NCI-H748 treated with DMSO at 0.1 percent for 48 hours (cell line): ENCODE measurements at regions not wholly inside any gene's neighbourhood (a gene's known extent, or its start where the extent isn't known, plus 50 kb on each side); places are given as distances from the start of the nearest gene placed in this dataset.
"Not testable (repeated sequence)": the region's sequence is repeated elsewhere in the genome, so short reads cannot be mapped to it uniquely, and the experiment has no call there.

ENCODE experiments used
- DNase-seq: peaks from one replicate; lab custom pipeline; 2025; lab: John Stamatoyannopoulos, UW

DNA sequence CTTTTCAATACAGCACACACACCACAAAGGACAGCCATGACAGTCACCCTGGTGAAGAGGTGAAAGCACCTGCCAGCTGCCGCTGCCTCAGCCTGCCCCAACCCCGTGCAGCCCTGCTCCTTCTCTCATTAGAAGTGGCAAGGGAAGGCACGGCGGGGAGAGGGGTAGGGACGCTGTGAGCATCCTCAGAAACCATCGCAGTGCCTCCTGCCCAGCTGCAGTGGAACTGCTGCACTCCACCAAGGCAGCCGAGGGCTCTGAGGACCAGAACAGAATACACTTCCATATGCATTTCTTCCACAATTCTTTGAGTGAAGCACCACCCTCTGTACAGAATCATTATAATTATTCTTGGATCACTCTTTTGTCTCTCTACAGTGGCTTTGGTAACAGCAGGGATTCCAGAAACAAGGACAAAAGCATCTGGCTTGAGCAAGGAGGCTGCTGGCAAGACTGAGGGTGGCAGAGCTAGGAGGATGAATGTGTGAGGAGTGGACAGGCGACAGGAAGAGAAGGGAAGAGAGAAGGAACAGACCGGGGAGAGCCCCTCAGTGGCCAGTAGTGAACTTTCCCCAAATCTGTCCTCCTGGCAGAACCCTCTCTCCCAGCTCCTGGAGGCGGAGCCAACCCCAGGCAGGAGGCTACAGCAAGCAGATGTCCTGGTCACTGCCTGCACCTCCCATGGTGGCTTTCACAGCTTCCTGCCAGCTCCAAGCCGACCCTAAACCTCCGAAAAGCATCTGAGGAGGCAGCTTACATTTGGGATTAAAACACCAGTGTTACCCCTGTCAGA lies 73.2 kb downstream of the MTNR1A start:
- DNase-seq: no peak

DNA sequence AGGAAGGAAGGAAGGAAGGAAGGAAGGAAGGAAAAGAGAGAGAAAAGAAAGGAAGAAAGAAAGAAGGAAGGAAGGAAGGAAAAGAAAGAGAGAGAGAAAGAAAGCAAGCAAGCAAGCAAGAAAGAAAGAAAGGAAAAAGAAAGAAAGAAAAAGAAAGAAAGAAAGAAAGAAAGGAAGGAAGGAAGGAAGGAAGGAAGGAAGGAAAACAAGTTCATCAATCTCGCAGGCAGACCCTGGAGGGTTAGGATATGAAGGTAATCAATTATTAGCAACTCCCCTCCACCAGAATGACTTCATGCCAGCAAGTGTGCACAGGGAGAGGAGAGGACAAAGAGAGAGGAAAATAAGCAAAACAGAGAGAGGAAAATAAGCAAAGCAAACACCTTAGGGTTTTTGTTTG lies 80.2 kb downstream of the MTNR1A start:
- no peak for DNase-seq

DNA sequence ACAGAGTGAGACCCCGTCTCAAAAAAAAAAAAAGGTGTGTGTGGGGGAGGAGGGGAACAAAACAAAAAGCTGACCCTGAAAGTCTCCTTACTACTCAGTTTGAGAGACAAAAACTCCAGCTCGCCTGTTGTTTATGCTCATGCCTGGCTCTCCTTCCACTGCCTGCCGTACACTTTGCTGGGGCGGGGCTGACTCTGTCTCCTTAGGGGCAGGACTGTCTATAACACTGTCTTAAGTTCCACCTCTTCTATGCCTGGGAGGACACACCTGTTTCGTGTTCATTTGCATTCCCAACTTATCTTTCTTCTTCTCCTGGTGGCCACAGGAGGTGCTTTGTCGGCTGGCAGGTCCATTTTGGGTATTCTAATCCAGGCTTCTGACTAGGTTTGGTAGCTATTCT lies 81.4 kb downstream of the MTNR1A start:
- DNase-seq: no peak

DNA sequence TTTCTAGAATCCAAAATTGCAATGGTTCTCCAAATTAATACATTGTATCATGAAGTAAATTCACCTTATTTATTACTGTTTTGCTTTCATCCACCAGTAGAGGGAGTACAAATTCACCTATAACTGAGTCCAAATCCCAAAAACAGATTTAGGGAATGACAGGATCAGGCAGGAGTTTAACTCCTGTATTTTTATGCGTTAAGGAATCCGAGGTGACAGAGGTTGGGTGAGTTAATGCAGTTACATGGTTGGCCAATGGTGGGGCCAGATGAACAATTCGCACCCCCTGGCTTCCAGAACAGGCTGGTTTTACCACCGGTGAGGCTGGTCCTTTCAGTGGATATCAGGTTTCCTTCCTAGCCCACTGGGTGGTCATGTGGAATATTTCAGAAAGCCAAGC lies 82.4 kb downstream of the MTNR1A start:
- no peak for DNase-seq

DNA sequence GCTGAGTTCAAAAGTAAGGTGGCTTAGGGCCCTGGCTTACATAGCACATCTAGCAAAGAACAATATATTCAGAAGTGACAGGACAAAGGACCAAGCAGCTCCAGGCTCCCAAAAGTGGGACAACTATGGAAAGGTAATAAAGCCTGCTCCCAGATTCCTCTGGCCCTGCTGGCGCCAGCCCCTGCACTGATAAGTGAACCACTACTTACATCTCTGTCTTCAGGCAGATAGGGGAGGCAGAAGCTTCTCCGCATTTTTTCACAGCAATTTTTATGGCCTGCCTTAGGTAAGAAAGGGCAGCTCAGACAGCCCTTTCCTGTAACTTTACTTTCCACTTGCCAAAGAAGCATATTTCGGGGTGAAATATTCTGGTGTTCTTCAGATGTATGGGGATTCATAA lies 83.9 kb downstream of the MTNR1A start:
- no peak for DNase-seq

DNA sequence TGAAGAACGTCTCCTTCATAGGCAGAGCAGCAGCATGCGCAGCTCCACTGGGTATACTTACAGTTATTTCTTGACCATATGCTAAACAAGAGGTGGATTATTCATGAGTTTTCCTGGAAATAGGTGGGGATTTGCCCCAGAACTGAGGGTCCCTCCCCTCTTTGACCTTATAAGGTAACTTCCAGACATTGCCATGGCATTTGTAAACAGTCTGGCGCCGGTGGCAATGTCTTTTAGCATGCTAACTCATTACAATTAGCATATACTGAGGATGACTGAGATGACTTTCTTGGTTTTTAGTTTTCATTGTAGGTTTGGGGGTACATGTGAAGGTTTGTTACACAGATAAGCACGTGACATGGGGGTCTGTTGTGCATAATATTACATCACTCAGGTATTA lies 97.3 kb downstream of the MTNR1A start:
- no peak for DNase-seq

DNA sequence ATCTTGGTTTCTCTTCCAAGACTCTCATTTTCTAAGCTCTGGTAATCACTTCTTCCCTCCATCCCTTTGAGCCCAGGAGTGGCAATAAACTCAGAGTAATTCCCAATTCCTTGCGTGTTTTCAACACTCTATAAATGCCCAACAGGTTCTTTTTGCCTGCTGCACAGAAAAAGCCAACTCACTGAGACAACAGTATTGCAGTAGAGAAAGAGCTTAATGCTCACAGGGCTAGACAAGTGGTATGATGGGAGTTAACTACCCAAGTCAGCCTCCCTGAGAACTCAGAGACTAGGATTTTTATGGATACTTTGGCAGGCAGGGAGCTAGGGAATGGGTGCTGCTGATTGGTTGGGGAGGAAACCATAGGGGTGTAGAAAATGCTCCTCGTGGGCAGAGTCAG lies 103.4 kb downstream of the MTNR1A start:
- DNase-seq: no peak

DNA sequence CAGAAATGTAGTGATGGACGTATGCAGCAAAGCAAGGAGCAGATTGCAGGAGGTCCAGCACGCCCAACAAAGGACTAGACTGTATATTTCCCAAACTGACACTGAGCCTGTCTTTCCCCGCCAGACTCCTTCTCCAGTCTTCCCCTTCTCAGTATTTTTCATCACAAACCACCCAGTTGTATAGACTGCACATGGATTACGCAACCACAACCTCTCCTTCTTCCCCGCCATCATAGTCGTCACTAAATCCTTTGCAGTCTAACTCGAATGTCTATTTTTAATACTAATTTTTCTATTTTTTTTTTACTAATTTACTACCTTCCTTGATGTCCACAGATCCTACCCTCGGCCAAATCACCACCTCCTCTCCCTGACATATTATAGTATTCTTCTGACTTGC lies 105.4 kb downstream of the MTNR1A start:
- DNase-seq: no peak

DNA sequence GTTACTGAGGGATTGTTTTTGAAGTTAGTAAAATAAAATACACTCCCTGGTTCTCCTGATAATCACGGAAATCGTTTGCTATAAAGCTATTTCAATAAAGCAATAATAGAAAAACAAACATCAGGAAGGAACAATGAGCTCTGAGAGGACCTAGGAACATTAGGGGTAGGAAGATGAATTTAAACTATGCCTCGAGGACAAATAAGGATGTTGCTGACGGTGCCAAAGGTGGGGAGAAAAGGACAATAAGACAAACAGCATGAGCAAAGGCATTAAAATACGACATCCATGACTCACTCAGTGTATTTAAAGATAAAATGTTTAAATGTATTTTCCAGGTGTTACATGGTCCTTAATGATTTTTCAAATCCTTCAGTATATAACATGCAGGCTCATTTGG lies 110.3 kb downstream of the MTNR1A start:
- DNase-seq: peak; percentile 5

DNA sequence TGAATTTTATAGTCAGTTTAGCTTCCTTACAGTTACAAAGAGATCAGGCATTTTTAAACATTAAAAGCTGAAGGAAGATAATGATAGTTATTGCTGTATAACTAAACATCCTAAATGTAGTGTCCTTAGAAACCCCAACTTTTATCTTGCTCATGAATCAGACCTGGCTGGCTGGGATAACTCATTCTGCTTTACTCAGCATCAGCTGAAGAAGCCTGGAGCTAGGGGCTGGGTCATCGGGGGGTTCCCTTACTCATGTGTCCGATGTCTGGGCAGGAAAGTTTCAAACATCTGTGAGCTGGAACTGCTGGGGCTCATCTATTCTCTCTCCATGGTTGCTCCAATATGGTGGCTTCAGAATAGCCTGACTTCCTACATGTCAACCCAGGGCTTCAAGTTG lies 113.9 kb downstream of the MTNR1A start:
- no peak for DNase-seq

DNA sequence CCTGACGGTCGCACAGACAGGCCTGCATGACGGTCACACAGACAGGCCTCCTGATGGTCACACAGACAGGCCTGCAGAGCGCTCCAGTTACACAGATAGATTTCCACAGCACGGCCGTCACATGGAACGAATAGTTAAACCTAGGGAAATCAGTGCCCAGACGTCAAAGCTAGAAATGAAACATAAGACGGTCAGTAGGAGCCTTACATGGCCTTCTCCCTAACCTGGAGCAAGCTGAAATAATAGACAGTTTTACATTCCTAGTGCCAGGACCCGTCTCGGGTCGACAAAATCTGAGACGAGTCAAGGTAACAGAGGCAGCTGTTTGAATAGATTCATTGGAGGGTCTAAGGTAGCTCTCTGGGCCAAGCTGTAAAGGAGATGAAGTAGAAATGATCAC lies 126.9 kb downstream of the MTNR1A start:
- DNase-seq: no peak

DNA sequence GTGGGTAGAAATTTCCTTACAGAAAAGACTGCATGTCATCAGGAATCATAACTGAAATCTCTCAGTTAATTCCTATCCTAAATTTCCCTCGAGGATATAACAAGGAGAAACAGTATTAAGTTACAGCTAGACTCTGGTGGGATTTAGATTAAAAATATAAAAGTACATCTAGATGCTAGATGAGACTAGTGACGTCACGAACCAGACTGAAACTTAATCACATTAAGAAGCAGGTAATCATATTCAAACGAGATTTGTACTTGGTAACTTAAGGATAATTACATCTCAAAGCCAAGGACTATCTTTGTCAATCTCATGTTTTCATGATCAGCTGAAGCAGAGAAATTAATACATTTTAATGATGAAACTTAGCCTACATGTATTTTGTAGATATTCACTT lies 130.6 kb downstream of the MTNR1A start:
- no peak for DNase-seq

DNA sequence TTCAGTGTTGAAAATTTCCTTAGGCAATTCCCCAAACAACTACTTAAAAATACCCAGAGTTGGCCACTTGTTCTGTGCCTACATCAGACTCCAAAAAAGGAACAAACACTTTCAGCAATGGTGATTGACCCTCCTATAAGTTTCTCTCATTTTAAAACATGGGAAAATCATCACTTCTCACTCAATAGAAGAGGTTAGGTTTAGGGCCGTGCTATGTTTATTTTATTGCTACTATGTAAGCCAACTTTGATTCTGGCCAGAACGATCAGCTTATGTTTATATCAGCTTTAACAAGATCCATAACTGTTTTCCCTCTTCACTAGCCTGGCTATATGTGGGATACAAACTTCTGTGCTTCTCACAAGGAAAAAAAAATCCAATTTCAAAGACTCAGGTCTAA lies 133.1 kb downstream of the MTNR1A start:
- DNase-seq: no peak

DNA sequence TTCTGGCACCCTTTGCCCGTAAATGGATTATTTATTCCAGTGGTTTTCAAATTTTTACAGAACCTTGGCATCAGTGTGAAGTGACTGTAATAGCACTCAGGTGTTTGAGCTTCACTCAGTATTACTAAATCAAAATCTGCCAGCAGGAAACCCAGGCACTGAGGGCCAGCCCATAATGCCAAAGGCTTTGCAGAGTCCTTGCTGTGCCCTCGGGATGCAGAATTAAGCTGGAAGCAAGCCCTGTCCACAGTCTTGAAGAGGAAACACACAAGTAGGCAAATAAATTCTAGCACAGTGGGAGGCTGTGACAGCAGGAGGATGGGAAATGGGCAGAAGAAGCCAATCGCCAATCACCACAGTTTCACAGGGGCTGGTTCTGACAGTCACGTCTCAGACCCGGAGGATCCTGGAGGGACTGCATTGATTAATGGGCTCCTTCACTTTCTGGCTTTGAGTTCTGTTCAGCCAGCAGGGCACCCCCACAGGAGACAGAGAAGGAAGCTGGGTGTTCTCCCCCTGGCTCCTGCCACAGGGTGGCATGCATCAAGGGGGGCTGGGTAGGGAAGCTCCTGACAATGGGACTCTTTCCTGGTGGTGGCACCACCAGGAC lies 138.8 kb downstream of the MTNR1A start:
- no peak for DNase-seq

DNA sequence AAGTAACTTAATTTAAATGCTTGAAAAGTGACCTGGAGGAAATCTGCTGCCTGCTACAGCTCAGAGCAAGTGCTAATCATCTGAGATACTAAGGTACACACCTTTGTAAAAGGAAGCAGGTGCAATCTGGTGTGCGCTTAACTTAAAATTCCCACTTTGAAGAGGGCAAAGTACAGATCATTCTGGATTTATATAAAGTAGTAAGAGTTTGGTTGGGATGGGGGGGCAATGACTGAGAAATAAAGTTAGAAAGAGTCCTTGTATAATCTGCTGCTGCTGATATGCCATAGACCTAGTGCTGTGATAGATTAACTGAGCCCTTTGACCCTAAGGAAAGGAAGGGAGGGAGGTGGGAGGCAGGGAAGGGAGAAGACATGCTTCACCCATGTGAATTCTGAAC lies 141.0 kb downstream of the MTNR1A start:
- DNase-seq: no peak

DNA sequence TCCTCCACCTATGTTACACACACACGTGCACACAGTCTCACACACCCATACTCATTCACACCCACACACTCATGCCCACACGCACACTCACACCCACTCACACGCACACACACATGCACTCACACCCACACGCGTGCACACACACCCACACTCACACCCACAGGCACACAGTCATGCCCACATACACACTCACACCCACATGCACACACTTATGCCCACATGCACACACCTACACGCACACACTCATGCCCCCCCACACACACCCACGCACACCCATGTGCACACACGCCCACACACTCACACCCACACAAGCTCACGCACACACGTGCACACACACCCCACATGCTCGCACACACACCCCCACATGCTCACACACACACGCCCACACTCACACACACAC lies 140.0 kb downstream of the F11 start:
- DNase-seq: no peak

DNA sequence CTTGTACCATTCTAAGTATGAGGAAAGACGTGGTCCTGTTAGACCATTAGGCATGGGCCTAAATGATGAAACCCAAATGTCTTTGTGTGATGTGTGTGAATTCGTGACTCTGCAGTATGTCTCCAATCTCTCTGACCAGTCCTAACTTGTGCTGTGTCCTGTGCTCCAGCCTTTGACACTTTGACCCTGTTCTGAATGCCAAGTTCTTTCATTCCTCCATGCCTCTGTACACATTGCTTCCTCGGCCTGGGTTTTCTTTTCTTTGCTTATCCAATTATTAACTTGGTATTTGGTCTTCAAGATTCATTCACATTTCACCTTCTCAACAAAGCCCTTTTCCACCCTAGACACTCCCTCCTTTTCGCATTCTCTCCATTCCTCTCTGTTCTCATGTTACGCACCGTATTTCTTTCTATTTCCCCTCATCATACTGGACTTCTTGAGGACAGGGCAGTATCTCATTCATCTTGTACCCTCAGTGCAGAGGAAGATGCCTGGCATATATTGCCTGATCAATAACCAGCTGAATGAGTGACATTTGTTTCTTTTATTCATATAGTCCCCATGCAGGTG lies 138.7 kb downstream of the F11 start:
- no peak for DNase-seq

DNA sequence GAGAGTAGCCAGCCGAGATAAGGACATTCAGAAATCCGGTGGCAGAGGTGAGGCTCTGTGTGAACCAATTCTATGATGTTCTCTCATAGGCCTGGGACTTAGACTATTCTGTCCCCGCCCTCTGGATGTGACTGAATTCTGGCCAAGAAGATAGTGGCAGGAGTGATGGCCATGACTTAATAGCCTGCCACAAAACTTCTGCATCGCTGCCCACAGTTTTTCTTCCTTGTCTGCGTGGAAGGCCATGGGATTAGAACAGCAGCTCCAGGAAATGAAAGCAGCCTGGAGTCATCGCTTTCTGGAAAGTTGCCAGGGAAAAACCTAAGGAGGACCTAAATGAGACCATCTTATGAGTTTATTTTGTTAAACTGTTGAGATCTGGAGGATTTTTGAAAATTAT lies 134.7 kb downstream of the F11 start:
- no peak for DNase-seq

DNA sequence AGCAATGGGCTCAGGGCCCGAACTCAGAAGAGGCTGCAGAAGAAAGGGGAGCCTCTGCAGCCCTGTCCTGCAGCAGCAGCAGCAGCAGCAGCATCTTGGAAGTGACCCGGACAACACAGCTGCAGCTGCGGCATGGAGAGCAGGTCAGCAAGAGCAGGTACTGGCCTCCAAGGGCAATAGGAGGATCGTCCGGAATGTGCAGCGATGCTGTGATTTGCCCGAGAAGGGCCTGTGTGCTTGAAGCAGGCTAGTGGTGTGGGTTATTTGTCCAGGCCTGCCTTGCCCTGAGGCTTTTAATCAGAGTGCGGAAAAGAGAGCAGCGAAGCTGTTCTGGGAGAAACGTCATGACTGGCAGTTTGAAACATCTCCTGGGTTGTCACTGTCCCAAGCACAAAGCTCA lies 126.0 kb downstream of the F11 start:
- DNase-seq: no peak

DNA sequence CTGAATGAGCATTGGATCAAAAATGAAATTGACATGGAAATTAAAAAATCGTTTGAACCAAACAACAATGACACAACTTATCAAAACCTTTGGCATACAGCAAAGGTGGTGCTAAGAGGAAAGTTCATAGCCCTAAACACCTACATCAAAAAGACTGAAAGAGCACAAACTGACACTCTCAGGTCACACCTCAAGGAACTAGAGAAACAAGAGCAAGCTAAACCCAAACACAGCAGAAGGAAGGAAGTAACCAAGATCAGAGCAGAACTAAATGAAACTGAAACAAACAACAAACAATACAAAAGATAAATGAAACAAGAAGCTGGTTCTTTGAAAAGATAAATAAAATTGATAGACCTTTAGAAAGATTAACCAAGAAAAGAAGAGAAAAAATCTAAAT lies 118.3 kb downstream of the F11 start:
- DNase-seq: not testable (repeated sequence)

DNA sequence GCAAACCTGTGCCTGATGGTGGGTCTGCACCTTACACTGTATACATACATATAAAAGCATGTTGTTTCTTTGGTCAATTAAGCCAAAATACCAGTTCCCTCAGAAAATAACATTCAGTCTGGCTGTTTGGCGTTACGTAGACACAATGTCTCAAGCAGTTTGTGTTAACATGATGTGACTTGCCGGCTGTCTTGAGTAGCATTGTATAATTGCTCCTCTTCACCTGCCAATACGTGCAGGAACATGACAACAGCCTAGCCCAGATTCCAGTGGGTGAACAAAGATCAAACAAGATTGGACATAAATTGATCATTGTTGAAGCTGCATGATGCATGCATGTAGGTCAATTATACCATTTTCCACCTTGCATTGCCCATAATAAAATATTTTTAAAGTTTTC lies 102.3 kb downstream of the F11 start:
- DNase-seq: no peak

DNA sequence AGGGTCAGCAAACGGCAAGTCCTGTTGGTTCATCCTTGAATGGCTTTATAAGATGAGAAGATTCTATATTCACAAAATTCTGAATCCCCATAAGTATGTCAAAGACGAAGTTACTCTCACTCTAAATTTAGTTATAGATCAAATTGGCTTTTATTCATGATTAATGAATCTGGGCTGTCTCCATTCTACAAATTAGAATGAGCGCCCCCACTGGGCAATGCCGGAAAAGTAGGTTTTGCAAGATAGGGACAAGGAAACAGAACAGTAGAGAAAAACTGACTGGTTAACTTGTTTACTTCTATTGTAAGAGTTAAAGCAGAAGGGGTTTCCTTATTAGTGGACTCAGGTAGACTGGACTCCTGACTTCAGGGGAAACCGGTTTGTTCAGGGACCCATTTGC lies 100.3 kb downstream of the F11 start:
- DNase-seq: no peak

DNA sequence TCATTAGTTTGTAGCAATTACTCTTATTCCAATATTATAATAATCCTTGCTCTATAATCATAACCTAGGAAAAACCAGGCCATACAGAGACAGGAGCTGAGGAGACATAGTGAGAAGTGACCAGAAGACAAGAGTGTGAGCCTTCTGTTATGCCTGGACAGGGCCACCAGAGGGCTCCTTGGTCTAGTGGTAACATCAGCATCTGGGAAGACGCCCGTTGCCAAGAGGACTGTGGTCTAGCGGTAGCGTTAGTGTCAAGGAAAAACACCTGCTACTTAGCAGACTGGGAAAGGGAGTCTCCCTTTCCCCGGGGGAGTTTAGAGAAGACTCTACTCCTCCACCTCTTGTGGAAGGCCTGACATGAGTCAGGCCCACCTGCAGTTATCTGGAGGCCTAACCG lies 97.0 kb downstream of the F11 start:
- DNase-seq: not testable (repeated sequence)

DNA sequence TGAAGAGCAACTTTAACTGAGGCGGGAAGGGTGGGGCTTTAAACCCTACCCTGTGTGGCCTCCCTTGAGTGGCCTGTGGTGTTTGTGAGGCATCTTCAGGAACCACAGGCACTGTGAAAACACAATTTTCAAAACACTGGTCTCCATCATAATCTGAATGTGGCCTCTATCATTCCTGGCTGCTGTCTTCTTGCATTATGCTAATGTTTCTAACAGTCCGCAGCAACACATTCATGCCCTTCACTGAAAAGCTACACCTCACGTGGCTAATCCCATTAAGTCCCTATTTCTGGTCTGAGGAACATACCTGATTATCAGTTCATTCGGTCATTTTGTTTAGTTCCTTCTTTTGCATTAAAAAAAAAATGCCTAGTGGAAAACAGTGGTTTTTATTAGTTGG lies 94.6 kb downstream of the F11 start:
- no peak for DNase-seq
